ENCODE measurements at regions not wholly inside any gene's neighbourhood (a gene's known extent, or its start where the extent isn't known, plus 50 kb on each side); places are given as distances from the start of the nearest gene placed in this dataset.
"Not testable (repeated sequence)": the region's sequence is repeated elsewhere in the genome, so short reads cannot be mapped to it uniquely, and the experiment has no call there.

DNA sequence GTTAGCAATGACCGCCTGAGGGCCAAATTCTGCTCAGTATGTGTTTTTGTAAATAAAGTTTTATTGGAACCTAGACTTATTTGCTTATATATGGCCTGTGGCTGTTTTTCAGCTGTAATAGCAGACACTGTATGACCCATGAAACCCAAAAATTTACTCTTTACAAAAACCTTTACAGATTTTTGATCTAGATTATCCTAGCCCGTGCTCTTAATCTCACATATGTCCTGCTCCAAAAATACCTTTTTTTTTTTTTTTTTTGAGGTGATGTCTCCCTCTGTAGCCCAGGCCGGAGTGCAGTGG is 148.0 kb upstream of the ZNF217 start:
- intact Hi-C loops (cut with DNase I): no loop called here
- DNase-seq (ENCODE audit: low spot score): no peak

DNA sequence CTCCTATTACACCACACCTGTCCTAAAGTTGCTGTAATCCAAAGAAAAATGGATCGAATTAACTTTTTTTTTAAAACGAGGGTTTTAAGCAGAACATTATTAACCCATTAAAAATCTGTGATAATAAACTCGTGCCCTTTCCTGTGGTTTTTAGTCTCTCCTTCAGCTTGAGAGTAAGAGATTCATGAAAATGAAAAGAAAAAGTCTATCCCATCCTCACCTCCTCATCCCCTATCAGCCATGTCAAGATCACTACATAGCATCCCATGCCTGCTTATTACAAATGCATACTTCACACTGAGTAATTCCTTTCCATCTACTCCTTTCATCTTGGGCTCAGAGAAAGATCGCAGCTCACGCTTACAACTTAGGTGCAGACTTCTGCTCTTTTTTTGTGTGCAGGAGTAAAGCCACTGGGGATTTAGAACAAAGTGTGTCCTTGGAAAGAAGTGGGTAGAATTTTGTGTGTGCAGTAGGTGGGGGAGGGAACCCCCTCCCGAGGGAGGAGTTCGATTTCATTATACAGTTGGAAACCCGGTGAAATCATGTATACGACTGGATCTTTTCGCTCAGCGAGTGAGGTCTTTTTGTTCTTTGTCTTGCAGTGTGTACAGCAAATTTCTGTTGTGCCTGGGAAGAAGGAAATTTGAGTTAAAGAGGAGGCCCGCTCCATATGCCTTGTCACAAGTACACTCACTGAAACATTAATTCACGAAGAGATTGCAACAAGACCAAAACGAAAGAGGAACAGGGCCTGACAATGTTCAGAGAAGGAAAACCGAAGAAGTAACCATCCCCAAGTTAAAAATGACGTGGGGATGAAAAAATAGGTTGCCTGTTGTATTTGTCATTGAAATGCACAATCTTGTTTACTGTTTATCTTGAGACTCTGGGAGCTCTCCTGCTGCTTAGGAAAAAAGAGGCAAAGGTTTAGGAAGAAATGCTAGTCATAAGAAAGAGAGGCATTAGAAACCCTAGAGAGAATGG is 146.5 kb upstream of the ZNF217 start:
- intact Hi-C loops (cut with DNase I): loop anchor here (5.0 kb wide), 1 partner anchor 158 kb away; no protein-coding TSS in a partner anchor

DNA sequence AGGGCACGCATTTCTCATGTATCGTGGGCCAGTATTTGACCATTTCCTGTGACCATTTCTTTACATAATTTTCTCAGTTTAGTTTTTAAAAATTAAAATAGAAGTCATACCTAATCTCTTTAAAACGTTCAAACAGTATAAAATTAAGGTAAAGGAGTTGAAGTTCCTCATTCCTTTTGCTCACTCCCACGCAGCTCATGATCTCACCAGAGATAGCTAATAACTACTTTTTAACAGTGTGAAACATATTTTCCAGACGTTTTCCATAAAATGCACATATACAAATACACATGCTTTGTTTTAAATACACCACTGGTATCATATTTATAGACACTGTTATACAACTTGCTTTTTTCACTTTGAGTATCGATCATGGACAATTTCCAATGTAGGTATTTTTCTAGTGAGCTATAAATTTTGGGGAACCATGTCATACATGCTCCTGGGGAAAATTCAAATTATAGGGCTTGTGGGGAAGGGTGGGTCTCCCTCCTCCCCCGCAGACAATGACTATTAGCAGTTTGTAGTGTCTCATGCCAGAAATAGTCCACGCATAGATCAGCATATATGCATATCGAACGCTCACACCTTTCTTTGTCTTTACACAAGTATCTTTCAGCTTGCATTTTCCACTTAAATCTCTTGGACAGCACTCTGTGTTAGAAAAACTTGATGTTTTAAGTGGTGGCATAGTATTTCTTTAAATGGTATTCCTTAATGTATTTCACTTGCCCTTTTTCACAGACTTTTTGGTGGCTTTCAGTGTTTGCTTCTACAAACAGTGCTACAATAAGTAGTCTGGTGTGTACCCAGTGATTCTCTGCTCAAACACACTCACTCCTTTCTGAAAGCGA is 145.5 kb upstream of the ZNF217 start:
- intact Hi-C loops (cut with DNase I): loop anchor here (5.0 kb wide), 1 partner anchor 157 kb away; no protein-coding TSS in a partner anchor
- DNase-seq (ENCODE audit: low spot score): no peak

More for the DNA sequence above, 146.5 kb upstream of the ZNF217 start:
- no peak for DNase-seq (ENCODE audit: low spot score)

DNA sequence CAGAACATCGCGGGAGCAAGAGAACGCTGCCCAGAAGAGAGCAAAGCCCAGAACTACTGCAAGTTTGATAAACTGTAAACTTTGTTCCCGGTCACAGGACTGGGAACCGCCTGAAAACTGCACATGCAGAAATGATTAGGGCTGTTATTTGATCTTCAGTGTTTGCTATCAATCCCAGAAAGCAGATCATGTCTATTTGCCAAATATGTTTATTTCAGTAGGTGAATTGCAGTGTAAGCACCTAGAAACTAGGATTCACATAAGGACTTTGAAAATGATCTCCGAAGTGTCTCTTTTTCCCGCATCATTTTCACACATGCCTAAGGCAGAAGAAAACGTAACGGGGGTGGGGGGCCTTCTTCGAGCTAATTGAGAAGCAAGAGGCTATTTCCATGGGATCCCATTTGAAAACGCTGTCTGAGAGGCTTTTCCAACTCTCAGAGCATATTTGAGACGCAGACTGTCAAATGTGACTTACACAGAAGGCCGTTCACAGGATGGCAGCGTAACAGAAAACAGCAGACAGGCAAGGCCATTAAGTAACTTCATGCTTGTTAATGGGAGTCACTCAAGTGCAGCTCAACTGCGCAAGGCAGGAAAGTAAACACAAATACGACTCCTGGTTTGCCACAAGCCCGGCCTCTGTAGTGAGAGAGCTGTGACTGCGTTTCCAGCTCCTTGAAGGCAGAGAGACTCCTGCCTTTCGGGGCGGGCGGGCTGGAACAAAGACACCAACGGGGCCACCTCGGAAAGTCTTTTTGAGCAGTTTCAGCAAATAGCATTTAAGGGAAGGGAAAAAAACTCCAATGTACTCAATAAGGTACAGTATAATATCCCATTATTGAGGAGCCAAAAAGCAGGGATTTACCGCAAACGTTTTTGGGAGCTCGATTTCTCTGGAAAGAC is 144.7 kb upstream of the ZNF217 start:
- intact Hi-C loops (cut with DNase I): loop anchor here (5.0 kb wide), 1 partner anchor 156 kb away; no protein-coding TSS in a partner anchor
- DNase-seq (ENCODE audit: low spot score): peak; percentile 77

DNA sequence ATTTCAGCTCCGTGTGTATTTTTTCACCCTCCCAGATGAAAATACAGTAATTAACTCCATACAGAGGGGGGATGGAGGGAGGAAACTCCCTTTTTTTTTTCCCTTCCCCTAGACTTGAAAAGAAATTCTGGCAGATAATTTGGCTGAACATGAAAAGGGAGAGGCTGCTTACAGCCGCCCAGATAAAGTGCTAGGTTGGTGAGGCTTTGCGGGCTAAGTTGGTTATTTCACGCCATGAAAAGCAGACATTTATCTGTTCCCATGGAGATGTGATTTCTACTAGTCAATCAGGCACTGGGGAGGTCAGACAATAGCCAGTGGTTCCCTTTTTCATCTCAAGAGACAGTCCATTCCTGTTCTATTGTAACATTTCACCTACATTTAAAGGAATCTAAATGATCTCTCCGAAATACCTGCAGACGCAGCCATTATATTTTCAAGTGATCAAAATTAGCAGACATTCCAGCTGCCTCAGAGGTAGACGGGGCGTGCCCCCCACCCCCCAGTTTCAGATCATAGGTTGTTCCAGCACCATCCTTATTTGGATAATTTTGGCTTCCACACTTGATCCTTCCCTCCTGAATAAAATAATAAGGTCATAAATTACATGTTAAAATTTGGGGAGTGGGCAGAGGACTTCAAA is 143.9 kb upstream of the ZNF217 start:
- DNase-seq (ENCODE audit: low spot score): no peak
- intact Hi-C loops (cut with DNase I): loop anchor here (5.0 kb wide), 1 partner anchor 155 kb away; no protein-coding TSS in a partner anchor

DNA sequence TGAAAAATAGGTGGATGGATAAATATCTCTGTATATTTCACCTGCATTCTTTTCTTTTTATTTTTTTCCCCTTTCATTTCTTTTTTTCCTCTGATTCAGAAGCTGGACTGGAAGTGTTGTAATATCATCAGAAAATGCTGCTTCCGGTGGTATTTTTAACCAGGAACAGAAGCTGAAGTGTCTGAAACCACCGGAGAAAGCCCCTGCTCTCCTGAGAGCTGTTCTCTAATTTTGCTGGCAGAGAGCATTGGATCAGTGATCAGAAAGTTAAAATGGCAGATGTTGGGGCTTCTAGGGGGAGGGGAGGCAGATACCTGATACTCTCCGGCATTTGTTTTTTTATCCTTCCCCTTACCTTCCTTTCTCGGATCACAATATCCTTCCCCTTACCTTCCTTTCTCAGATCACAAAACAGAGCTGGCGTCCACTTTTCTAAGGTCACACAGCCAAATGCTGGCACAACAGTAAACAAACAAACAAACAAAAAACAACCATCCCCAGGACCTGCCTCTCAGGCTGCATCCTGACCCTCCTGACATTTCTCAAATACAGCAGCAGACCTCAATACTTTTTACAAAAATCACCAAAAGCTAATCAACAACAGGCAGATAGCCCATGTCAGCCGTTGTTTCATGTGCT is 143.2 kb upstream of the ZNF217 start:
- intact Hi-C loops (cut with DNase I): loop anchor here (5.0 kb wide), 1 partner anchor 155 kb away; no protein-coding TSS in a partner anchor
- no peak for DNase-seq (ENCODE audit: low spot score)

DNA sequence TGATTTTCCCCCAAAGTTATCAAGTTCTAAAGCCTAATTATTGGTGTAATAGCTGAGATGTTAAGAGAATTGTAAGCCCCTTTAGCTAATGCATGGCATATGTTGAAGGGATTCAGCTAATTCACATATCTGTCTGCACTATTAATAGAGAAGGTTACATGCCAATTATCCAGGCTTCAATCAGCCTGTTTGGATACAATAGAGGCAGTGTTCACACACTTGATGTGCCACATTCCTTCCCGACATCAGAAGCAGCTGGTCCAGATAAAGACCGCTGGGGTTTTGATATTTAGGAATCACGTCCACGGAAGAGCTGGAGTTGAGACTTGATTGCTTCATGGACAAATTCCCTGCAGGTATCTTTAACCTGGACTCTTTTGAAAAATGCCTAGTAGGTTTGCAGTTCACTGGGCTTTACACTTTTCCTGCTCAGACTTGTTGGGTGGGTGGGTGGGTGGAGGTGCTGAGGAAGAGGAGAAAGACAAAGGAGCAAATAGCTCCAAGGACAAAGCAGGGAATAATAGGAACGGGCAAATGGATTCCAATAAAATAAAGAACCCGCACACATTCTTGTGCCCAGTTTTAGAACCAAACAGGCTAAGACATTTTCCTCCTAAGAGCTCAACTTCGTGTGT is 142.6 kb upstream of the ZNF217 start:
- intact Hi-C loops (cut with DNase I): loop anchor here (5.0 kb wide), 1 partner anchor 154 kb away; no protein-coding TSS in a partner anchor
- no peak for DNase-seq (ENCODE audit: low spot score)

DNA sequence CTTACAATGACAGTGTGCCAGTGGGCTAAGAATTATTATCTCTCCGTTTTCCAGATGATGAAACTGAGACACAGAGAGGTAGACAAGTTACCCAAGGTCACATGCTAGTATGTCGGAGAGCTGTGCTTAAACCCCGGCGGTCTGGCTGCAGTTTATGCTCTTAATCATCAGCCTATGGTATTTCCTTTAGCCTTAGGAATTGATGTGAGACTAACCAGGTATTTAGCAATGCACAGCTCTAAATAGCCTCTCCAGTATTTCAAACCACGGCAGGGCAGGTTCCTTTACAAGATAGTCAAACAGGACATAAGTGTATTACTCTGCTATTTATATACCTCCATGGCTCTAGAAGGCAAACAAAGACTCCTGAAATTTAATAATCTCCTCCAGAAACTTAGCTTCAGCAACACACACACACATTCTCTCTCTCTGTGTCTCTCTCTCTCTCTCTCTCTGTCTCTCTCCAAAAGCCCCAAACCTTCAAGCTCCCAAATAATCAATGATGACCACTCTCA is 142.0 kb upstream of the ZNF217 start:
- DNase-seq (ENCODE audit: low spot score): no peak
- intact Hi-C loops (cut with DNase I): loop anchor here (5.0 kb wide), 1 partner anchor 153 kb away; no protein-coding TSS in a partner anchor

DNA sequence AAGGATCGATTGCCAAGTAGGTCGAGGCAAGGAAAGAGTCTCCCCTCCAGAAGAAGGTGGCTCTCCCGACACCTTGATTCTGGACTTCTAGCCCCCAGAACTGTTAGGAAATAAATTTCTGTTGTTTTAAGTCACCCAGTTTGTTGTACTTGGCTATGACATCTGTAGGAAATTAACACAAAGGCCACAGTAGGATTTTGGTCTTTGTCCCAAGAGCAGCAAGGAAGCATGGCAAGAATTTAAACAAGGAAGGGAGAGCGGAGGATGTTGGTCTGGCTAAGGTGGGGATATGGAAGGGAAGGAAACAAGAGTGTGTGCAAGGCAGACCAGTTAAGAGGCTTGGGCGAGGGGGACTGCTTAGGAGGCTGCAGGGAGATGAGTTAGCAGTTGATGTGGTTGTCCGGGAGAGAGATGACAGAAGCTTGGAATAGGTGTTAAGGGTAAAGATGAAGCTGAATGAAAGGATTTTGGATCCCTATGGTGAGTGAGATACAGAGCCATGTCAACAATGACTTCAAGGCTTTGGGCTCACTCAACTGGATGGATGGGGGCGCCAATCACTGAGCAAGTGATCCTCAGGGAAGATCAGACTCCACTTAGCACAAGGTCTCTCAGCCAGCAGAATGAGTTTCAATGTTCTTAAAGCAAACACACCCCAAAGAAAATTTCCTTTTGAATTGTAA is 140.5 kb upstream of the ZNF217 start:
- intact Hi-C loops (cut with DNase I): no loop called here
- DNase-seq (ENCODE audit: low spot score): no peak

DNA sequence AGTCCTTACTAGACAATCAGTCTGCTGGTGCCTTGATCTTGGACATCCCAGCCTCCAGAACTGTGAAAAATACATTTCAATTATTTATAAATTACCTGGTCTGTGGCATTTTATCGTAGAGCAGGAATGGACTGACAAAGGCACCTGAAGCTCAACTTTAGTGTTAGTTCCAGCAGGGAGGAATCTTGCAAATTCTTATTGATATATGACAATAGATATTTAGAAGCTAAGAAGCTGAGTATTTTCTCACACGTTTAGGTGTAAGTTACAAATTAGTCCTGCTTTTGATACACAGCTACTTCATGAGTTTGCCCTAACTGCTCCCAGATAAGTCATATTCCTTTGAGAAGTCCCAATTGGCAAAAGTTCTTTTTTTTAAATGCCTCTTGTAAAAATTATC is 138.0 kb upstream of the ZNF217 start:
- intact Hi-C loops (cut with DNase I): no loop called here

DNA sequence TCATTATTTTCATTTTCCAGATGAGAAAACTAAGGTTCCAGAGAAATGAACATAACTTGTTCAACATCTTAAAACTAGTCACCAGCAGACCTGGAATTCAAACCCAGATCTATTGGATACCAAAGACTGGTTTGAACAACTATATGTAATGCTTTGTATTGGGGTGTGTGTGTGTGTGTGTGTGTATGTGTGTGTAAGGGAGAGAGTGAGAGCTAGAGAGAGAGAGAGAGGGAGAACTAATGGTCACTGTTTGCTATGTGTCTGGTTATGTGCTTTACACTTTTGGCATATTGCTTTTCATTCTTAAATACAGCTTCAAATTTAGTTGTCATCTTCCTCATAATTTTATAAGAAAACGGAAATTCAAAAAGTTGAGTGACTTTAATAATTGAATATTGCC is 134.7 kb upstream of the ZNF217 start:
- intact Hi-C loops (cut with DNase I): no loop called here
- no peak for DNase-seq (ENCODE audit: low spot score)

More for the DNA sequence above, 138.0 kb upstream of the ZNF217 start:
- no peak for DNase-seq (ENCODE audit: low spot score)

DNA sequence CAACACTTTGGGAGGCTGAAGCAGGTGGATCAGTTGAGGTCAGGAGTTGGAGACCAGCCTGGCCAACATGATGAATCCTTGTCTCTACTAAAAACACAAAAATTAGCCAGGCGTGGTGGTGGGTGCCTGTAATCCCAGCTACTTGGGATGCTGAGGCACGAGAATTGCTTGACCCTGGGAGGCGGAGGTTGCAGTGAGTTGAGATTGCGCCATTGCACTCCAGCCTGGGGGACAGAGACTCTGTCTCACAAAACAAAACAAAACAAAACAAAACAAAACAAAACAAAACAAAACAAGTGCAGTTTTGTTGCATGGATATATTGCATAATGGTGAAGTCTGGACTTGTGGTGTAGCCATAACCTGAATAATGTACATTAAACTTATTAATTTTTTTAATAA is 133.6 kb upstream of the ZNF217 start:
- intact Hi-C loops (cut with DNase I); DNase-seq (ENCODE audit: low spot score): not testable (repeated sequence)

DNA sequence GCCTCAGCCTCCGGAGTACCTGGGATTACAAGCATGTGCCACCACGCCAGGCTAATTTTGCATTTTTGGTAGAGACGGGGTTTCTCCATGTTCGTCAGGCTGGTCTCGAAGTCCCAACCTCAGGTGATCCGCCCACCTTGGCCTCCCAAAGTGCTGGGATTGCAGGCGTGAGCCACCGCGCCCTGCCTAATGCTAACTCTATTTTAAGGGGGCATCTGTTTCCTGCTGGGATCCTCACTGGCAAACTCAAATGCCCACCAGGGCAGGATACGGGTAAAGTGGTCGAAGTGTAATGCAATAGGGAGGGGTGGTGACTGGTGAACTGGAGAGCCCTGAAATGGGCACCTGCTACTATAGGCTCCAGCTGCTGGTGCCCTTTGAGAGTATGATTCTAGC is 131.9 kb upstream of the ZNF217 start:
- intact Hi-C loops (cut with DNase I): no loop called here
- DNase-seq (ENCODE audit: low spot score): no peak

DNA sequence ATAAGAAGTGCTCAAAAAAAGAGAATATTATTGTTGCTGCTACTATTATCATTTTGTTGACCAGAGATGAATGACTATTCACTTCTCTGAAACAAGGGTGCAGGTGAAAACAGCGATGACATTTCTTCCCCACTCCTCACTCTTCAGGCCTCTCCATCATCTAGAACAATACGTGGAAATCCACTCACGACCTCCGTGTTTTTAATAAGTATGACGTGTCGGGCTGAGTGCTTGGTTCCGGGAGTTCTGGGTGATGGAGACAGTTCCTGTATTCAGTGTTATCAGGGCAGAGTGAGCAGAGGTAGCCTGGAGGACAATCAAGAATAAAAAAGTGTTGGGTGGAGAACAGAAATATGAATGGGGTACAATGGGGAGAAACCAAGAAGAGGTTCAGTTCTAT is 130.0 kb upstream of the ZNF217 start:
- intact Hi-C loops (cut with DNase I): no loop called here

DNA sequence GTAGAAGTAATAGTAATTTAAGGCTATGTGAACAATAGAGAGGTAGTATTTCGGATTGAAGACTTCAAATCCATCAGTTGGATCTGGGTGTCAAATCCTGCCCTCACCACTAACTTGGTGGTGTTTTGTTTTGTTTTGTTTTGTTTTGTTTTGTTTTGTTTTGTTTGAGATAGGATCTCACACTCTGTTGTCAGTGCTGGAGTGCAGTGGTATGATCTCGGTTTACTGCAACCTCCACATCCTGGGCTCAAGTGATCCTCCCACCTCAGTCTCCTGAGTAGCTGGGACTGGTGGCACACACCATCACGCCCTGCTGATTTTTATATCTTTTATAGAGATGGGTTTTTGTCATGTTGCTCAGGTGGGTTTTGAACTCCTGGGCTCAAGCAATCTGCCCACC is 129.4 kb upstream of the ZNF217 start:
- no peak for DNase-seq (ENCODE audit: low spot score)
- intact Hi-C loops (cut with DNase I): no loop called here

More for the DNA sequence above, 130.0 kb upstream of the ZNF217 start:
- DNase-seq (ENCODE audit: low spot score): no peak

DNA sequence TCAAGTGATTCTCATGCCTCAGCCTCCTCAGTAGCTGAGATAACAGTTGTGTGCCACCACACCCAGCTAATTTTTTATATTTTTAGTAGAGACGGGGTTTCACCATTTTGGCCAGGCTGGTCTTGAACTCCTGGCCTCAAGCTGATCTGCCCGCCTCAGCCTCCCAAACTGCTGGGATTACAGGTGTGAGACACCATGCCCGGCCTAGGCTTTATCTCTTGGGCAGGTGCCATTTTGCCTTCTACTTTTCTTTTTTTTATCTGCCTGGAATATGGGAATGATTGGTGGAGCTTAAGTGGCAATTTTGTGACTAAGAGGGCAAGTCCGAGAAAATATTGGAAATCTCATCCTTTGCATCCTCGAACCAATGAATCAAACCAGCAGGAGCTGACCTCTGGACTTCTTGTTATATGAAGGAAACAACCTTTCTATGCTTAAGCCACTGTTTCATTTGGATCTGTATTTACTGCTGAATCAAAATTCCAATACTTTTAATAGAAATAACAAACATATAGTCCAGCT is 128.9 kb upstream of the ZNF217 start:
- intact Hi-C loops (cut with DNase I): no loop called here

More for the DNA sequence above, 128.9 kb upstream of the ZNF217 start:
- DNase-seq (ENCODE audit: low spot score): no peak

Data from cardiac septum (tissue), 1 donor.